Esophagus squamous epithelium (tissue), 4 donors: ENCODE measurements at regions not wholly inside any gene's neighbourhood (a gene's known extent, or its start where the extent isn't known, plus 50 kb on each side); places are given as distances from the start of the nearest gene placed in this dataset.

Experiments used
- POLR2A ChIP-seq, 4 donors: fragments of 450-650 bp; IDR thresholded peaks; one replicate each; pipeline ENCODE4 v1.6.1; 2017; ENCODE audit warnings: antibody characterized with exemption in 4 of 4, mild to moderate bottlenecking in 4 of 4, moderate library complexity in 3 of 4
- TF ChIP-seq, protein P1 (sequence below), 6 experiments: fragments of 450-650 bp in 4 of 6; fragments of 200-600 bp in 2 of 6; sonication (generic) in 2 of 6; IDR thresholded peaks; one replicate each; pipeline ENCODE4 v1.5.1; 2016 to 2019; ENCODE audit warnings: antibody characterized with exemption in 6 of 6, mild to moderate bottlenecking in 4 of 6, moderate library complexity in 4 of 6

DNA sequence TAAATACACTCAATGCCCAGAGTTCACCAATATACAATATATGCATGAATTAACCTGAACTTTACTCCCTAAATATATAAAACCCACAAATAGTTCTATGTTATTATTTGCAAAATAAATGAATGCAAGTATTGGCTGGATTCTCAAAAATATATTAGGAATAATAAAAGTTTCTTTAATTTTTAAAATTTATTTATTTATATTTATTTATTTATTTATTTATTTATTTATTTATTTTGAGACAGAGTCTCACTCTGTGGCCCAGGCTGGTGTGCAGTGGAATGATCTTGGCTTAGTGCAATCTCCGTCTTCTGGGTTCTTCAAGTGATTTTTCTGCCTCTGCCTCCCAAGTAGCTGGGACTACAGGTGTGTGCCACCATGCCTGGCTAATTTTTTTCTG lies 88.7 kb upstream of the TMEFF2 start:
- TF ChIP-seq, protein P1, sequence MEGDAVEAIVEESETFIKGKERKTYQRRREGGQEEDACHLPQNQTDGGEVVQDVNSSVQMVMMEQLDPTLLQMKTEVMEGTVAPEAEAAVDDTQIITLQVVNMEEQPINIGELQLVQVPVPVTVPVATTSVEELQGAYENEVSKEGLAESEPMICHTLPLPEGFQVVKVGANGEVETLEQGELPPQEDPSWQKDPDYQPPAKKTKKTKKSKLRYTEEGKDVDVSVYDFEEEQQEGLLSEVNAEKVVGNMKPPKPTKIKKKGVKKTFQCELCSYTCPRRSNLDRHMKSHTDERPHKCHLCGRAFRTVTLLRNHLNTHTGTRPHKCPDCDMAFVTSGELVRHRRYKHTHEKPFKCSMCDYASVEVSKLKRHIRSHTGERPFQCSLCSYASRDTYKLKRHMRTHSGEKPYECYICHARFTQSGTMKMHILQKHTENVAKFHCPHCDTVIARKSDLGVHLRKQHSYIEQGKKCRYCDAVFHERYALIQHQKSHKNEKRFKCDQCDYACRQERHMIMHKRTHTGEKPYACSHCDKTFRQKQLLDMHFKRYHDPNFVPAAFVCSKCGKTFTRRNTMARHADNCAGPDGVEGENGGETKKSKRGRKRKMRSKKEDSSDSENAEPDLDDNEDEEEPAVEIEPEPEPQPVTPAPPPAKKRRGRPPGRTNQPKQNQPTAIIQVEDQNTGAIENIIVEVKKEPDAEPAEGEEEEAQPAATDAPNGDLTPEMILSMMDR (IDR thresholded peaks at IDR 0.05) = no peak
- no peak for TF ChIP-seq POLR2A (IDR thresholded peaks at IDR 0.05)
